ENCODE measurements at regions not wholly inside any gene's neighbourhood (a gene's known extent, or its start where the extent isn't known, plus 50 kb on each side); places are given as distances from the start of the nearest gene placed in this dataset.

DNA sequence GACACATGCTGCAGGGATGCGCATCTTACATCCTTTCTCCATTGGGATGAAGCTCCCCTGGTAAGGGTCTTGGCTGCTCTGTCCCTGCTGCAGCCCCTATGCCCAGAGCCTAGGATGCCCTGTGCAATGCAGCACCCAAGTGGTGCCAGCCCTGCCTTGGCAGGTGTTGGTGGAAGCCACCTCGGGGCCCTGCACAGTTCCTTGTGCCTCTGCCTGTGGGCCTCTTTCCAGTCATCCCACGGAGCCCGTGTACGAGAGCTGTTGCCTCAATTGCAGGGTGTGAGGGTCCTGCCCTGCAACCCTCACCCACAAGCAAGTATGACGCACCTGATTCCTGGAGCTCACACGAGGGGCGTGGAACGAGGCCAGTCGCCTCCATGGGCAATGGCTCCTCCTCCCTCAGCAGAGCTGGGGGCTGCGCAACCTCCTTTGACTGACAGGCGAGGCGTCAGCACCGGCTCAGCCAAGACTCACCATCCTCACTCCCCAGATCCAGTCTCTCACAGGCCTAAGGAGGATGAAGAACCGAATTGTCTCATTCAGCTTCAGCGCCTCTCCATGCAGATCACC lies 719.6 kb downstream of the BRD1 start:
- DNase-seq: no peak

DNA sequence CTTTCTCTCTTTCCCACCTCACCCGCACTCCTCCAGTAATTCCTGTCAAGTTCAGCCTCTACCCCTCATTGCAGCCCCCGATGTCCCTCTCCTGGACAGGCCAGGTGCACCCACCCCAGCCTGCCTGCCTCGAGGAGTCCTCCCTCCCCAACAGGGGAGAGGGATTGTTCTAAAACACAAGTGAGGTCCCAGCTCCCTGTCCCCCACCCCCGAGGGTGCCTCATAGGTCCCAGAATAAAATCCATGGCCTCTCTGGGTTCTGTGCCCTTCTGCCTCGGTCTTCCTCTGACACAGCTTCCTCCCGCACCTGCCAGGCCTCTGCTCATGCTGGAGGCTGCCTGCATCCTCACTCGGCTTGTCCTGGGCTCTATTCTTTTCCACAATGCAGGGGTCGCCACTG lies 720.1 kb downstream of the BRD1 start:
- no peak for DNase-seq

DNA sequence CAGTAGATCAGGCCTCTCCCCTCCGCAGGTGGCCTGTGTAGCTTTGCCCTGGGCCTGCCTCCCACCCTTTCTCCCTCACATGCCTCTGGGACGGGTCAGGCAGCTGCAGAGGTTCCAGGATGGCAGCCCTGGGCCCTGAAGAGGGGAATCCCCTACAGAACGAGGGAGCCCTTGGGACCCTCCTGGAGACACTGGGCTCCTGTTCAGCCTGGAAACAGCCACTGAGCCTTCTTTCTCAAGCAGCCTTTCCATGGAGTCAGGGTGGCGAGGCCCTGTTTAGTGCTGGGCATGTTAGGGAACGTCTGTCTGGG lies 720.9 kb downstream of the BRD1 start:
- DNase-seq: no peak

DNA sequence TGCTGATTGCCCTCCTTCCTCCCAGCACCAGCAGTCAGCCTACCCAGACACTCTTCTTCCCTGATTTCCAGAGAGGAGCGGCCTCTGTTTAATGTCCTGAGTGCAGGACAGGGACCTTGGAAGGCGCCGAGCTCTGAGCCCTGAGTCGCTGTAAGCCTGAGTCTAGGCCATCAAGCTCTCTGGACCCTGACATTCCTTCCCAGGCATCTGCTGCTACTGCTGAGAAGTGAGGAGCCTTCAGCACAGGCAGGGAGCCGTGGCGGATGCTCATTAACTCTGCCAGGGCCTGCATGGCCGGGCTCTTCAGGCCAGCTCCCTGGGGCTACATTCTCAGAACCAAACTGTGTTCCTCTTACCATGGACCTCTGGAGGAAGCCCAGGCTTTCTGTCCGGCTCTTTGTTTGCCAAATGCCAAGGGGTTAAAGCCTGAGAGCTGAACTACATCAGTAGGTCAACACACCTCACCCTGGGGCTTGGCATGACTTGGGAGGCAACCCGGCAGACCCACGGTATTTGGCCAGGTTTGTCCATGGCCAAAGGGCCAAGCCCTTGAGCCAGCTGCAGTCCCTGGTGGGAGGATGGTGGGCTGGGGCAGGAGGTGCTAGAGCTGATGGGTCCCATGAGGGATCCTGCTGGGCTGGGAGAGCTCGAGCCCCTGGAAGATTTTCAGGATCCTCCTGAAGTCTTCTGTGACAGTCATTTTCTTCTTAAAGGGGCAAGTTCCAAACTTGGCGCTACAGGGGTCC lies 721.4 kb downstream of the BRD1 start:
- DNase-seq: no peak

DNA sequence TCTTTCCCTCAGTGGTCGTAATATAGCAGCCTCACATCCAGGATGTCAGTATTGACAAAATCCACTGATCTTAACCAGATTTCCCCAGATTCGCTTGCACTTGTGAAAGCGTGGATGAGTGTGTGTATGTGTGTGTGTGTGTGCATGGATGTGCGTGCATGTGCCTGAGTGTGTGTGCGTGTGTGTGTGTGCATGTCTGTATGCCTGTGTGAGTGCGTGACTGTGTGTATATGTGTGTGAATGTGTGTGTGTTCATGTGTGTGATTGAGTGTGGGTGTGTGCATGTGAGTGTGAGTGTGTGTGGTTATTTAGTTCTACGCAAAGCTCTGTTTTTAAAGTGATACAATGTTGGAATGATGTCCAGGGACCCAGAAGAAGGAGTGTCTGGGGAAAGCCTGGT lies 723.2 kb downstream of the BRD1 start:
- no peak for DNase-seq

DNA sequence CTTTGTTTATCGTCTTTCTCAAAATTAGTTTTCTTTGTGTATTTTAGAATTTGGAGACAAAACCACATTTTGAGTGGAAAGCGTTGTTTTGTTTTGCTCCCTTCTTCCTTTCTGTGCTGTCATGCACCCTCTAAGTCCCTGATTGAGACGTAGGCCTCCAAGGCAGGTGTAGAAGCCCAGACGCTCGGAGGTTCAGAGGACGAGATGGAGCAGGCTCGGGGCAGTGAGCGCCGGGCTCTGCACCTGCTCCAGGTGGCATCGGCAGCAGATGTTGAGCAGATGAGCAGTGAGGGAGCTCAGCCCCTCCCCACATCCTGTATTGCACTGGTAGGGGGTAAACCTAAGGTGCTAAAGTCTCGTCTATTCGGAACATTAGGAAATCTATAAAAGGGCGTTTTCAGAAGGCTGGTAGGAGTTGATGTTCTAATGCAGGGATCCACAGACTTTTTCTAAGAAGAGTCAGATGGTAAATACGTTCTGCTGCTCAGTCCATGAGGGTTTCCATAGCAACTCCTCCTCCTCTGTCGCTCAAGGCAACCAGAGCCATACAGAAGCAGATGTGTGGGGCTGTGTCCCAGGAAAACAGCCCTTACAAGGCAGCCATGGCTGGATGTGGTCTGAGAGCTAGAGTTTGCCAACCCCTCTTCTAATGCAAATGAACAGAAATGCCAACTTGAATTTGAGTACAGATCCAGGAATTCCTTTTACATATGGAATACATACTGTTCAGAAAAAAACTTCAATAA lies 724.2 kb downstream of the BRD1 start:
- DNase-seq: no peak

DNA sequence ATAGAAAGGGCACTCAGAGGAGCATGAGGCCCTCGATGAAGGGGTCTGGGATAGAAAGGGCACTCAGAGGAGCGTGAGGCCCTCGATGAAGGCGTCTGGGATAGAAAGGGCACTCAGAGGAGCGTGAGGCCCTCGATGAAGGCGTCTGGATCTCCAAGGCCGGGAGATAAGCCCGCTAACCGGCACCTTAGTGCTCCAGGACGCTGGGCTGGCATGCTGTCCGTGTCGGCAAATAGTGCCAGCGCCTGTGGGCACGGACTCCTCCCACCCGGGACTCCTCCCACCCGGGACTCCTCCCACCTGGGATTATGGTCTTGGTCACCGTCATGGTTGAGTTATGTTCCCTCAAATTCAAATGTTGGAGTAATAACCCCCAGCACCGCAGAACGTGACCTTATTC lies 725.3 kb downstream of the BRD1 start:
- no peak for DNase-seq

DNA sequence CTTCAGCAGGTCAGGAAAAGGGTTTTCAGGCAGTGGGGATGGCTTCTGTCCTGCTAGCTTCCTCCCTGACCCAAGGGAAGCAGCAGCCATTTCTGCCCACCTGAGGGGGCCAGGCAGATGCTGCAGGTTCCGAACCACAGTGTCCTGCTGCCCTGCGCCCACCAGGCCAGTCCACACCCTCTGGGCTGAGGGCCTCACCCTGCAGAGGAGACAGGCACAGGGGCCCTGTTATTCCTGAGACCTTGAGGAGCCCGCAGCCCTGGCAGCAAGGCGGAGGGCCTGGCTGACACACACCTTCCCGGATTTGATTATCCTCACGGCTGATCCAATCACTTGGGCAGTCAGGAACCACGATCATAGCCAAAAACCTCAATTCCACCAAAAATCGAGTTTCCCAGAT lies 725.8 kb downstream of the BRD1 start:
- no peak for DNase-seq

DNA sequence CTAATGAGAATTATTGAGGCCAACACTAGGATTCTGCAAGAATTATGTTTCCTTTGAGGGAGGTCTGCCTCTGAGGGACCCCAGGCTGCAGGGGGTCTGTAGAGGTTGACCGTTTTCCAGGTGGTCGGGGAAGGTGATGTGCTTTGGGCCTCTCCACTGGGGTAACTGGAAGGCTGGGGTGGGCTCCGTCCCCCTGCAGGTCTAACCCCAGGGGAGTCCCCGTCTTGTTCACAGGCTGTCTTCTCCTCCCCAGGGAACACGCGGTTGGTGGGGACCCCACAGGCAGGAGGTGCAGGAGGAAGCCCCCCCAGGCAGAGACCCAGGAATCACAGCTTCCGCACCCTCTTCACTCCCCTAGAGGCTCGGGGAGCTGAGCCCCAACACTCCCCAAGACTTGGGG lies 726.4 kb downstream of the BRD1 start:
- no peak for DNase-seq

DNA sequence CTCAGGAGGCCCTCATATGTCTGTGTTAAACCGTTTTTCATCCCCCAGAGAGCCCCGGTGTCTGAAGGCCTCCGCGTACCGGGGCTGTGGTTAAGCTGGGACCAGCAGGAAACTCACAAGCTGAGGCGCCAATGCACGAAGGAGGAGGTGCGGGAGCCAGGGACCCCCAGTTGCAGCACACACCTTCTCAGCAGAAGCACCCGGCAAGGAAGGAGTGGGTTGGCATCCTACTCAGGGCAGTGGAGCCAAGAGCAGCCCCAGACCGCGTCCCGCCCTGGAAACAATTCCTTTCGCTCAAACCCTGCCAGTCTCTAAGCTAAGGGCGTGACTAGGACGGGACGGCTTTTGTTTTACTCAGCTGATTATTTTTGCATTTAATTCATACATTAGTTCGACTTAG lies 726.9 kb downstream of the BRD1 start:
- no peak for DNase-seq

DNA sequence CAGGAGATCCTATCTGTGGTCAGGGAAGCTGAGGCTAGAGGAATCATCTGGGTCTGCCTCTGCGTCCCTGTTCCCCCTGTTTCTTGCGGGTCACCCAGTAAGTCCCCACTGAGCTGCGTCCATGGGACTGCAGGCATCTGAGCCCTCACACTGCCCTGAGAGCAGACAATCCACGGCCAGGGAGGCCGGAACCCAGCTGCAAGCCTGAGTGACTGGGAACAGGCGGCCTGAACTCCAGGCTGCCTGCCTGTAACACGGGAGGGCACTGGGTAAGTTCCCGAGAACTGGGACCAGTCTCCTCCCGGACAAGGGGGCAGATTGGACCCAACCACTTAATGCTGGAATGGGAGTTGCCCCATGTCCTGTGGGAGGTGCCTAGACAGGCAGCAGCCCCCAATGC lies 727.4 kb downstream of the BRD1 start:
- DNase-seq: no peak

DNA sequence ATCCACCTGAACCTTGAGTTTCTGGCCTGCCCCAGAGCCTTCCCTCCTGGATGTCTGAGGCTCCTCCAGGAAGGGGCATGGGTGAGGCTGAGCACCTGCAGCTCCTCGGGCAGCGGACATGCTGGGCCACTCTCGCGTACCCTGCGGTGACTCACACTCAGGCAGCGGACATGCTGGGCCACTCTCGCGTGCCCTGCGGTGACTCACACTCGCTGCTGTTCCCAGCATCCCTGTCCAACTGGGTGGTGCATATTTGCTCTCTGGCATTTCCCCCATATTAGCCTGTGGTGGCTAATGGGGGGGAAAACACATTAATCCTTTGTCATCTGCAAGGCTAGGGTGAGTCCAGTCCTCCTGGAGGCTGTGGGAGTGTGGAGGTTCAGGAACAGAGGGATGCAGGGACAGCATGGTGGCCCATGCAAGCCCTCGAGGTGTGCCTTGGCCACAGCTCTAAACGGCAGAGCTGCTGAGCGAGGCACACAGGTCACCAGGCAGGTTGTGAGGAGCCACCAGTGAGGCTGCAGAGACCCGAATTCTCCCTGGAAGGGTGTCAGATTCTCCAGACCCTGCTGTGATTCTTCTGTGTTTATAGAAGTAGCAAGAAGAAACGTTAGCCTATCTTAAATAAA lies 728.1 kb downstream of the BRD1 start:
- no peak for DNase-seq

DNA sequence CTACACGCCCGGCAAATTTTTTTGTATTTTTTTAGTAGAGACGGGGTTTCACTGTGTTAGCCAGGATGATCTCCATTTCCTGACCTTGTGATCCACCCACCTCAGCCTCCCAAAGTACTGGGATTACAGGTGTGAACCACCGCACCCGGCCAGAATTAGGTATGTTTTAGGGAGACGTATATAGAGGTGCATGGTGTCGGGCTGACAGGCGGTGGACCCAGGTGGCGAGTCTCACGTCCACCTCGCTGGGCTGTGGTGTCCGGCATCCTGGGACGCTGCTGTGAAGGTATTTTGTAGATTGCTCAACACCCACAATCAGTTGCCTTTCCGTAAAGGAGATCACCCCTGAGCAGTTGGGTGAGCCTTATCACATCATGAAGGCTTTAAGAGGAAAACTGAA lies 728.6 kb downstream of the BRD1 start:
- no peak for DNase-seq

DNA sequence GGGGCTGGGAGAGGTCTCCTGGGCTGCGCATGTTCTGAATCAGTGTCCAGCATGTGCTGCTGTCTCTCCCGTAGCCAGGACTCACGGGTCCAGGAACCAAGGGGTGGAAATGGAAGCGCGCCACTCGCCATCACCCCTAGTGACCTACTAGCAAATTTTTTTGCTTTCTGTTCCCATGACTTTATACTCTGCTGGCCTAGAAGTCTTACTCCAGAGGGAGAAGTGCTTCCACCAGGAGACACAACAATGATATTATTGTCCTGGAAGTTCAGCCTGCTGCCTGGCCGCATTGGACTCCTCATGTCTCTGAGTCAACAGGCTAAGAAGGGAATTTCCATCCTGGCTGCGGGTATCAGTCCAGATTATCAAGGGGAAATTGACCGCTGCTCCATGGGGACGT lies 729.7 kb downstream of the BRD1 start:
- no peak for DNase-seq

DNA sequence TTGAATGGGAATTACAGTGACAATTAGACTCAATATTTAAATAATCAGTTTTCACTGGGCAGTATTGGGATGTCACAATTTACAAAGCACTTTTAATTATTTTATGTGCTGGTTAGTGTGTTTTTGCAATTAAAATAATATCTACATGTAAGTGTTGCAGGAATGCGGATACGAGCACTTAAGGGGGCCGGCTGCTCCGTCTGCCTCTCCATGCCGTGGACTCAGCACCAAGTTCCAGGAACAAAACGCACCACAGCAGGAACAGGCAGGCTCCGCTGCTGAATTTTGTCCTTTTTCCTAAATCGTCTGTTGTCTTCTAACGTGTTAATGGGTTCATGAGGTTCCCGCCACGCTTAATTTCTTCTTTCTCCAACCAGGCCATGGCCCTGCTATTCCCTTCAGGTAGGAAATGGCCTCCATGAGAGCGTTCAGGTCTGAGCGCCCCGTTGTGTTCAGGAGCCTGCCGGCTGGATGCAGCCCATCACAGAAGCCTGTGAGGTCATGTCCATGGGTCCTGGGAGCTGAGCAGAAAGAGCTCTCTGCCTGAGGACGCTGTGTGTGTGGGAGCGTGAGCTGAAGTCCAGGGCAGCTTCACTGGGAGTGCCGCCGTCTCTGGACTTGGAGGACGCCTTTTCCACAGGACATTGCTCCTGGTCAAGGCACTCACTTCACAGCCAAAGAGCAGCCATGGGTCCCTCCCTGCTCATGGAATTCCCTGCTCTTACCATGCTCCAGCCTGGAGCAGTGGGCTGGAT lies 730.3 kb downstream of the BRD1 start:
- DNase-seq: no peak

DNA sequence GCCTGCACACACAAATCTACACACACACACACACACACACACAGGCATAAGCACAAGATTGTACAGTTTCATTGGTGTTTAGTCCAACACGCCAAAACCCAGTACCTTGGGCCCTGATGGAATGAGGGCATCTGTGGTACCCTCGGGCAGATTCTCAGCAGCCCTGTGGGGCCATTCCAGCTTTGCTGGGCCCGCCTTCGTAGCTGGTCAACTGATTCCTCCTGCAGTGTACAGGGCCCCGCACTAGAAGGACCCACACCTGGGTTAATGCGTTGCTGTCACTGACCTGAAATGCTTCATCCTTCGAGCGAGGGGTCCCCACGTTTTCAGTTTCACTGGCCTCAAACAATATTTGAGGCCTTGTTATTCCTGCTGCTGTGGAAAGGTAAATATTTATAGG lies 731.2 kb downstream of the BRD1 start:
- no peak for DNase-seq

DNA sequence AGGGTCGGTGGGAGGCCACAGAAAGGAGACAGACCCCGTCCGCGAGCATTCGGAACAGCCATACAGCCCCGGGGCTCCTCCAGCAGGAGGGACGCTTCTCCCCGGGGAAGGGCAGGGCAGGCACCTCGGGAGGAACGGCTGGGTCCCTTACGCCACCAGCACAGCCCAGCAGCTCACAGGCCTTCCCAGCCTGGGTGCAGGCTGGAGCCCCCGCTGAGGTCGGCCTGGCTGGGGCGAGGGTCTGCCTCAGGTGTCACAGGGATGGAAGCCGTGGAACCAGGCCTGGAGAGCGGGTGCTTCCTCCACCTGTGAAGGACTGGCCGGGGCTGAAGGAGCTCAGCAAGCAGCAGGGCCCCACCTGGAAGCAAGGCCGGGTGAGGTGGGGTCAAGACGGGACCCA lies 732.3 kb downstream of the BRD1 start:
- DNase-seq: no peak

DNA sequence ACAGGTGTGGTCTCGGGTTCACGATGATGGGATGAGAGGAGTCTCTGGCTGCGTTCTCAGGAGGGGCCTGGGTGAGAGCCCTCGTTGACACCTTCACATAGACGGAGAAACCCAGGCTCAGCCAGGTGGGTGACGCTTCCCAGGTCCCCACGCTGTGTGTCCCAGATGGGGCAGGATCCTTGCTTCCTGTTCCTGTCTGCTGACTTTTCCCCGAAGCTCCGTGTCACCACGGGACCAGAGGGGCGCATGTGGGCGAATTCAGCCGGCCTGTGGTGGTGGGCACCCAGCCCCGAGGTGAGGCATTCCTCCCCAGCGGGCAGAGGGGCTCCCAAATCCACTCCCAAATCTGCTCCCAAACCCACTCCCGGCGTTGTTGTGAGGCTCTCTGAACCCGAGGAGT lies 732.8 kb downstream of the BRD1 start:
- DNase-seq: no peak

DNA sequence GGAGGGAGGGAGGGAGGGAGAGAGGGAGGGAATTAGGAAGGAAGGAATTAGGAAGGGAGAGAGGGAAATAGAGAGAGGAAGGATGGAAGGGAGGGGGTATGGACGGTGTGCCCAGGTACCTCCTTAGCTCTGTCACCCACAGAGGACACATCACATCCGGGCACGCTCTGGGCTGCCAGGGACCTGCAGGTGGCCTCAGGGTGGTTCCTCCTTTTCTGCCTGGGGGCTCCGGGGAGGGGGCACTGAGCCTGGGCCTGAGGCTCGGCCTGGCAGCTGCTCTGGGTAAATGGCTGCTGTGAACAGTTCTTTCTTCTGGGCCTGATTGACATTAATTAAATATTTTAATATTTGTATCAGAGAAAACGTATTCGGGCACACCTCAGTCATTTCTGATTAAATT lies 733.5 kb downstream of the BRD1 start:
- DNase-seq: no peak

DNA sequence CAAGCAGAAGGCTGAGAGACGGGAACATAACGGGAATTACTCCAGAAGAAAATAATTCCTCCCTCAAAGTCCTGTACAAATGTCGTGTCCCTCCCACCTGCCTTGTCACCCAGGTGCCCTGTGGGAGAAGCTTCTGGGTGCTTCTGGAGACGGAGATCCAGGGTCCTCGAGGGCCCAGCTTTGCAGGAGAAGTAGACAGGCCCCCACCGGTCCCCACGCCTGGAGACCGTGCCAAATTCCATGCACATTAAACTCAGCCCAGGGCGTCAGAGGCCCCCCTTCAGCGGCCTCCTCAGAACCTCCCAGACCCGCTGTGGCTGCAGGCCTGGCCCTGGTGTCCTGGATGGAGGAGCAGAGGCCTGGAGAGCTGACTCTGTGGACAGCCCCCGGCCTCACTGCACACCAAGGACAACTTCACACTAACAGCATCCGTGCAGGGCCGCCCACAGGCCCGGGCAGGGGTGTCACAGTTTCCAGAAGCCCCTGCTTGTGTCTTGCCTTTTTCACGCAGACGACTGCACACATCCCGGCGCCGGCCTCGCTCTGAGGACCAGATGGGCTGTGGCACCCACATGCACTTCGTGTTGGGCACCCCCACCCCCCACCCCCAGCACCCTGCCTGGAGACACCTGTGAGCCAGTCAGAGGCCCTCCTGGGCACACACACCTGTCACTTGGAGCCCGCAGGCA lies 734.3 kb downstream of the BRD1 start:
- no peak for DNase-seq

DNA sequence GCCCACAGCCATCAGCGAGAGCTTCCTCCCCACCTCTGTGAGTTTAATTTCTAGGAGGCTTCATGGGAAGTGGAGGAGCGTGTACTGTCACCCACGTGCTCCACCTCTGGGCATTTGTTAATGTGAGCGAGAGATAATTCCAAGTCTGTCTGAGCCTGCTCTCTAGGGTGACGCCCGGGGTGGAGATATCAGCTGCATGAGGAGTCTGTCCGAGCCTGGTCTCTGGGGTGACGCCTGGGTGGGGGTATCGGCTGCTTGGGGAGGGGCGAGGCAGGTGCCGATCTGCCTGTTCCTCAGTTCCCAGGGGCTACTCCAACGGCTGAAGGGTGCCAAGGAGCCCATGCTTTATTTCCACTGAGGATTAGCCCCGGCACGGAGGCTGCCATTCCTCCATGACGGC lies 735.0 kb downstream of the BRD1 start:
- no peak for DNase-seq

DNA sequence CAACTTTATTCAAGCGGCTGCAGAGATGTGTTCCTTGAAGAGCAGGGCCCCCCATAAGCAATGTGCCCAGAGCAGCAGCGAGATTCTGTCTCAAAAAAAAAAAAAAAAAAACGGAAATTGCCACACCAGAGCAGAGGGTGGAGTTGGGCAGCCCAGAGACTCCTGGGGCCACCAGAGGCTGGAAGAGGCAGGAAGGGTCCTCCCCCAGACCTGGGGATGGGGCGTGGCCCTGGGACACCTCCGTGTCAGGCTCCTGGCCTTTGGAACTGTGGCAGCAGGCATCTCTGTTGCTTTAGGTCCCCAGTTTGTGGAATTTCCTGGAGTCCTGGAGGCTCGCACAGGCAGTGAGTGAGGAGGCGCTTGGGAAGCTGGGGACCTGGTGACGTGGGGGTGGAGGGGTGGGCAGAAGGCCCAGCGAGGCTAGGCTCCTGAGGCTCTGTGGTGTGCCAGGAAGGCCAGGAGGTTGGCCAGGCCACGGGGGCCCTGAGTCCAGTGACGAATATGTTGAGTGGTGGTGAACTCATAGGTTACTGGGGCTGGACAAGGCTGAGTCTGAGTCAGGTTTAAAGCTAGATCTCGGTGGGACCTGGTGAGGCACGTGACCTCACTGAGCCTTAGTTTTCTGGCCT lies 735.6 kb downstream of the BRD1 start:
- no peak for DNase-seq

Data from CD4-positive, alpha-beta T cell treated with Interleukin-17A for 4 hours (primary cell).